ENCODE measurements at regions not wholly inside any gene's neighbourhood (a gene's known extent, or its start where the extent isn't known, plus 50 kb on each side); places are given as distances from the start of the nearest gene placed in this dataset.

GRCh38 chr5:38018016-38018415, 178.2 kb upstream of the GDNF start:
- Histone ChIP-seq H3K27me3 (ENCODE audit: insufficient read depth) (no peaks in the 10 kb centered on the region), H3F3A (replicated peaks; ENCODE audit: low read depth) (no peaks in the 10 kb centered on the region), H3K4me1 (ENCODE audit: insufficient read depth) (no peaks in the 10 kb centered on the region), H3K36me3 (ENCODE audit: insufficient read depth) (no peaks in the 10 kb centered on the region), H3K4me3 (no peak overlapping the region), H3K27ac (ENCODE audit: low read depth) (no peak overlapping the region), H3K4me2 (no peak overlapping the region), H2AFZ (peak overlapping the region; percentile 38), H4K20me1 (replicated peaks; ENCODE audit: insufficient read depth) (no peaks in the 10 kb centered on the region), H3K79me2 (replicated peaks; ENCODE audit: insufficient read depth) (no peaks in the 10 kb centered on the region), H3K9me2 (ENCODE audit: insufficient read depth) (0 out of 2 replicates have a peak, but pooled peaks cover 5% of the 10 kb centered on the region)
- no peaks in the 10 kb centered on the region for H3K27me3 Mint-ChIP-seq (ENCODE audit: insufficient read depth, low read depth, poor library complexity)
- no peak overlapping the region for H3K4me3 Mint-ChIP-seq
- DNase-seq (ENCODE audit: low spot score) (no peak), ATAC-seq (no peak)
- H3K9me3 Mint-ChIP-seq = no peaks in the 10 kb centered on the region
- TF ChIP-seq, protein P1, sequence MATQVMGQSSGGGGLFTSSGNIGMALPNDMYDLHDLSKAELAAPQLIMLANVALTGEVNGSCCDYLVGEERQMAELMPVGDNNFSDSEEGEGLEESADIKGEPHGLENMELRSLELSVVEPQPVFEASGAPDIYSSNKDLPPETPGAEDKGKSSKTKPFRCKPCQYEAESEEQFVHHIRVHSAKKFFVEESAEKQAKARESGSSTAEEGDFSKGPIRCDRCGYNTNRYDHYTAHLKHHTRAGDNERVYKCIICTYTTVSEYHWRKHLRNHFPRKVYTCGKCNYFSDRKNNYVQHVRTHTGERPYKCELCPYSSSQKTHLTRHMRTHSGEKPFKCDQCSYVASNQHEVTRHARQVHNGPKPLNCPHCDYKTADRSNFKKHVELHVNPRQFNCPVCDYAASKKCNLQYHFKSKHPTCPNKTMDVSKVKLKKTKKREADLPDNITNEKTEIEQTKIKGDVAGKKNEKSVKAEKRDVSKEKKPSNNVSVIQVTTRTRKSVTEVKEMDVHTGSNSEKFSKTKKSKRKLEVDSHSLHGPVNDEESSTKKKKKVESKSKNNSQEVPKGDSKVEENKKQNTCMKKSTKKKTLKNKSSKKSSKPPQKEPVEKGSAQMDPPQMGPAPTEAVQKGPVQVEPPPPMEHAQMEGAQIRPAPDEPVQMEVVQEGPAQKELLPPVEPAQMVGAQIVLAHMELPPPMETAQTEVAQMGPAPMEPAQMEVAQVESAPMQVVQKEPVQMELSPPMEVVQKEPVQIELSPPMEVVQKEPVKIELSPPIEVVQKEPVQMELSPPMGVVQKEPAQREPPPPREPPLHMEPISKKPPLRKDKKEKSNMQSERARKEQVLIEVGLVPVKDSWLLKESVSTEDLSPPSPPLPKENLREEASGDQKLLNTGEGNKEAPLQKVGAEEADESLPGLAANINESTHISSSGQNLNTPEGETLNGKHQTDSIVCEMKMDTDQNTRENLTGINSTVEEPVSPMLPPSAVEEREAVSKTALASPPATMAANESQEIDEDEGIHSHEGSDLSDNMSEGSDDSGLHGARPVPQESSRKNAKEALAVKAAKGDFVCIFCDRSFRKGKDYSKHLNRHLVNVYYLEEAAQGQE (IDR thresholded peaks at IDR 0.05; ENCODE audit: unreplicated experiment) = no peak
- TF ChIP-seq, protein P2, sequence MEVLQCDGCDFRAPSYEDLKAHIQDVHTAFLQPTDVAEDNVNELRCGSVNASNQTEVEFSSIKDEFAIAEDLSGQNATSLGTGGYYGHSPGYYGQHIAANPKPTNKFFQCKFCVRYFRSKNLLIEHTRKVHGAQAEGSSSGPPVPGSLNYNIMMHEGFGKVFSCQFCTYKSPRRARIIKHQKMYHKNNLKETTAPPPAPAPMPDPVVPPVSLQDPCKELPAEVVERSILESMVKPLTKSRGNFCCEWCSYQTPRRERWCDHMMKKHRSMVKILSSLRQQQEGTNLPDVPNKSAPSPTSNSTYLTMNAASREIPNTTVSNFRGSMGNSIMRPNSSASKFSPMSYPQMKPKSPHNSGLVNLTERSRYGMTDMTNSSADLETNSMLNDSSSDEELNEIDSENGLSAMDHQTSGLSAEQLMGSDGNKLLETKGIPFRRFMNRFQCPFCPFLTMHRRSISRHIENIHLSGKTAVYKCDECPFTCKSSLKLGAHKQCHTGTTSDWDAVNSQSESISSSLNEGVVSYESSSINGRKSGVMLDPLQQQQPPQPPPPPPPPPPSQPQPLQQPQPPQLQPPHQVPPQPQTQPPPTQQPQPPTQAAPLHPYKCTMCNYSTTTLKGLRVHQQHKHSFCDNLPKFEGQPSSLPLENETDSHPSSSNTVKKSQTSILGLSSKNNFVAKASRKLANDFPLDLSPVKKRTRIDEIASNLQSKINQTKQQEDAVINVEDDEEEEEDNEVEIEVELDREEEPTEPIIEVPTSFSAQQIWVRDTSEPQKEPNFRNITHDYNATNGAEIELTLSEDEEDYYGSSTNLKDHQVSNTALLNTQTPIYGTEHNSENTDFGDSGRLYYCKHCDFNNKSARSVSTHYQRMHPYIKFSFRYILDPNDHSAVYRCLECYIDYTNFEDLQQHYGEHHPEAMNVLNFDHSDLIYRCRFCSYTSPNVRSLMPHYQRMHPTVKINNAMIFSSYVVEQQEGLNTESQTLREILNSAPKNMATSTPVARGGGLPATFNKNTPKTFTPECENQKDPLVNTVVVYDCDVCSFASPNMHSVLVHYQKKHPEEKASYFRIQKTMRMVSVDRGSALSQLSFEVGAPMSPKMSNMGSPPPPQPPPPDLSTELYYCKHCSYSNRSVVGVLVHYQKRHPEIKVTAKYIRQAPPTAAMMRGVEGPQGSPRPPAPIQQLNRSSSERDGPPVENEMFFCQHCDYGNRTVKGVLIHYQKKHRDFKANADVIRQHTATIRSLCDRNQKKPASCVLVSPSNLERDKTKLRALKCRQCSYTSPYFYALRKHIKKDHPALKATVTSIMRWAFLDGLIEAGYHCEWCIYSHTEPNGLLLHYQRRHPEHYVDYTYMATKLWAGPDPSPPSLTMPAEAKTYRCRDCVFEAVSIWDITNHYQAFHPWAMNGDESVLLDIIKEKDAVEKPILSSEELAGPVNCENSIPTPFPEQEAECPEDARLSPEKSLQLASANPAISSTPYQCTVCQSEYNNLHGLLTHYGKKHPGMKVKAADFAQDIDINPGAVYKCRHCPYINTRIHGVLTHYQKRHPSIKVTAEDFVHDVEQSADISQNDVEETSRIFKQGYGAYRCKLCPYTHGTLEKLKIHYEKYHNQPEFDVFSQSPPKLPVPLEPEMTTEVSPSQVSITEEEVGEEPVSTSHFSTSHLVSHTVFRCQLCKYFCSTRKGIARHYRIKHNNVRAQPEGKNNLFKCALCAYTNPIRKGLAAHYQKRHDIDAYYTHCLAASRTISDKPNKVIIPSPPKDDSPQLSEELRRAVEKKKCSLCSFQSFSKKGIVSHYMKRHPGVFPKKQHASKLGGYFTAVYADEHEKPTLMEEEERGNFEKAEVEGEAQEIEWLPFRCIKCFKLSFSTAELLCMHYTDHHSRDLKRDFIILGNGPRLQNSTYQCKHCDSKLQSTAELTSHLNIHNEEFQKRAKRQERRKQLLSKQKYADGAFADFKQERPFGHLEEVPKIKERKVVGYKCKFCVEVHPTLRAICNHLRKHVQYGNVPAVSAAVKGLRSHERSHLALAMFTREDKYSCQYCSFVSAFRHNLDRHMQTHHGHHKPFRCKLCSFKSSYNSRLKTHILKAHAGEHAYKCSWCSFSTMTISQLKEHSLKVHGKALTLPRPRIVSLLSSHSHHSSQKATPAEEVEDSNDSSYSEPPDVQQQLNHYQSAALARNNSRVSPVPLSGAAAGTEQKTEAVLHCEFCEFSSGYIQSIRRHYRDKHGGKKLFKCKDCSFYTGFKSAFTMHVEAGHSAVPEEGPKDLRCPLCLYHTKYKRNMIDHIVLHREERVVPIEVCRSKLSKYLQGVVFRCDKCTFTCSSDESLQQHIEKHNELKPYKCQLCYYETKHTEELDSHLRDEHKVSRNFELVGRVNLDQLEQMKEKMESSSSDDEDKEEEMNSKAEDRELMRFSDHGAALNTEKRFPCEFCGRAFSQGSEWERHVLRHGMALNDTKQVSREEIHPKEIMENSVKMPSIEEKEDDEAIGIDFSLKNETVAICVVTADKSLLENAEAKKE (CRISPR knock-in tag; IDR thresholded peaks at IDR 0.05) = no peak
- TF ChIP-seq, protein P3, sequence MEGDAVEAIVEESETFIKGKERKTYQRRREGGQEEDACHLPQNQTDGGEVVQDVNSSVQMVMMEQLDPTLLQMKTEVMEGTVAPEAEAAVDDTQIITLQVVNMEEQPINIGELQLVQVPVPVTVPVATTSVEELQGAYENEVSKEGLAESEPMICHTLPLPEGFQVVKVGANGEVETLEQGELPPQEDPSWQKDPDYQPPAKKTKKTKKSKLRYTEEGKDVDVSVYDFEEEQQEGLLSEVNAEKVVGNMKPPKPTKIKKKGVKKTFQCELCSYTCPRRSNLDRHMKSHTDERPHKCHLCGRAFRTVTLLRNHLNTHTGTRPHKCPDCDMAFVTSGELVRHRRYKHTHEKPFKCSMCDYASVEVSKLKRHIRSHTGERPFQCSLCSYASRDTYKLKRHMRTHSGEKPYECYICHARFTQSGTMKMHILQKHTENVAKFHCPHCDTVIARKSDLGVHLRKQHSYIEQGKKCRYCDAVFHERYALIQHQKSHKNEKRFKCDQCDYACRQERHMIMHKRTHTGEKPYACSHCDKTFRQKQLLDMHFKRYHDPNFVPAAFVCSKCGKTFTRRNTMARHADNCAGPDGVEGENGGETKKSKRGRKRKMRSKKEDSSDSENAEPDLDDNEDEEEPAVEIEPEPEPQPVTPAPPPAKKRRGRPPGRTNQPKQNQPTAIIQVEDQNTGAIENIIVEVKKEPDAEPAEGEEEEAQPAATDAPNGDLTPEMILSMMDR (conservative IDR thresholded peaks at IDR 0.05; ENCODE audit: low read depth in 2 of 2) = no peak
- TF ChIP-seq EZH2 (IDR thresholded peaks at IDR 0.05; ENCODE audit: low read depth, unreplicated experiment) = no peak
- TF ChIP-seq, protein P4, sequence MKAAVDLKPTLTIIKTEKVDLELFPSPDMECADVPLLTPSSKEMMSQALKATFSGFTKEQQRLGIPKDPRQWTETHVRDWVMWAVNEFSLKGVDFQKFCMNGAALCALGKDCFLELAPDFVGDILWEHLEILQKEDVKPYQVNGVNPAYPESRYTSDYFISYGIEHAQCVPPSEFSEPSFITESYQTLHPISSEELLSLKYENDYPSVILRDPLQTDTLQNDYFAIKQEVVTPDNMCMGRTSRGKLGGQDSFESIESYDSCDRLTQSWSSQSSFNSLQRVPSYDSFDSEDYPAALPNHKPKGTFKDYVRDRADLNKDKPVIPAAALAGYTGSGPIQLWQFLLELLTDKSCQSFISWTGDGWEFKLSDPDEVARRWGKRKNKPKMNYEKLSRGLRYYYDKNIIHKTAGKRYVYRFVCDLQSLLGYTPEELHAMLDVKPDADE (IDR thresholded peaks at IDR 0.05) = no peak
- TF ChIP-seq ZNF114 (CRISPR knock-in tag; IDR thresholded peaks at IDR 0.05) = no peak
- TF ChIP-seq CREB1 (CRISPR knock-in tag; IDR thresholded peaks at IDR 0.05; ENCODE audit: low read depth) = no peak
- no peak for TF ChIP-seq POLR2AphosphoS5 (IDR thresholded peaks at IDR 0.05; ENCODE audit: low read depth)
- TF ChIP-seq STAT1 (IDR thresholded peaks at IDR 0.05; ENCODE audit: unreplicated experiment) = no peak
- TF ChIP-seq JUNB (IDR thresholded peaks at IDR 0.05; ENCODE audit: unreplicated experiment) = no peak
- H3K4me1 Mint-ChIP-seq = no peaks in the 10 kb centered on the region
- H3K36me3 Mint-ChIP-seq (ENCODE audit: low read depth) = no peaks in the 10 kb centered on the region
- H3K27ac Mint-ChIP-seq = no peak overlapping the region
